Right renal cortex interstitium (tissue), 3 donors: ENCODE measurements at regions not wholly inside any gene's neighbourhood (a gene's known extent, or its start where the extent isn't known, plus 50 kb on each side); places are given as distances from the start of the nearest gene placed in this dataset.
"Not testable (repeated sequence)": the region's sequence is repeated elsewhere in the genome, so short reads cannot be mapped to it uniquely, and the experiment has no call there.

ENCODE experiments used
- DNase-seq, 3 donors: peaks; one replicate each; pipeline ENCODE4 v3.0.0-alpha.2; 2013; ENCODE audit warnings: low read depth in 3 of 3, low spot score in 2 of 3

DNA sequence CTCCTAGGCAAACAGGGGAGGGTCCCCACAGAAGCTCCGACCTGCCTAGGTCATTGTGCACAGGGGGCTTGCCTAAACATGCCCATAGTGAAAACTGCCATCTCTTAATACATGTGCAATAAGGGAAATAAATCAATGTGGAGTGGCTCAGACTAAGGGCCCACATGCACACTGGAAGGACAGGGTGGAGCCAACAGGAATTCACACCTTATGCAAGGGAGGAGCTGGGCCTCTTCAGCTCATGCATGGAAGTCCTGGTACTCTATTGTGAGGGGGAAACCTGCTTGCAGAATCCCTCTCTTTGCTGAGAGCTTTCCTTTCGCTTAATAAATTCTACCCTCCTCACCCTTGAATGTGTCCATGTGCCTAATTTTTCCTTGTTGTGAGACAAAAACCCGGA, 815.8 kb downstream of the EFNA5 start:
- DNase-seq = no peak

DNA sequence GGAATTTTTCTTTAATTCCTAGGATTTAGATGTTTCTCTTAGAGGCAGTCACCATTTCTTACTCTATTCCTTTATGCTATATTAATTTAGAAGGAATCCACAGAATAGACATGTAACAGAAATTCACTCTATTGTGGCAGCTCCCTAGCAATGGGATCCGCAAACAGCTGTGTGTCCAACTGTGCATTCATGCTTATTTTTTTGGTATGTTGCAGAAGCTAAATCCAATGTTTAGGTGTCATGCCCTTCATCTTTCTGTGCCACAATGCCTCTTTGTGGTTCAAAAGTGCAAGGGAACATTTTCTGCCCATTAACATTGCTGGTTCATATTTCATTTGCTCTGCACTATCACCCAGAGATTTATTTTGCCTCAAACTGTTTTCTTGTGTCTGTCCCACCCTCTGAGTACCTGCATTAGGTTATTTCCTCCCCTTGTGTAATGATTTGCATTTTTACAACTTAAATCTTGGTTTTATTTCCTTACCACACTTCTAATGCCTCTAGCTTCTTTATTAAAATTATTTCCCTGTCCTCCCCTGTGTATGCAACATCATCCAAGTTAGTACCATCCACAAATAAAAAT, 816.5 kb downstream of the EFNA5 start:
- no peak for DNase-seq

DNA sequence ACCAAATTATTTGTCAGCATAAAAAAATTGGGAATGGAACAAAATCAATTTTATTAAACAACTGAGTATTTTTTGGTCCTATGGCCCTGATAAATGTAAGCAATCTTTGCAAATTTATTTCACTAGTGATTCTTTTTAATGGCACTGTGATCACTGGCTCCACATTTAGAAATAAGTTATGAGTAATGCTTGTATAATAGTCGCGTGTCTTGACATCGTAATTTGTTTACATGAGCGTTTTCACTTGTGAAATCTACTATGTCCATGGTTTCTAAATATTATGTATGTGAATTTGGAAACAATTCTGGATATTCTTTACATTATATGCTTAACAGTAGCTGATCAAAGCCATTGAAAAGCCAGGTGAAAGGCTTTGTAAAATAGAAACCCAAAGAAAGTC, 817.5 kb downstream of the EFNA5 start:
- DNase-seq = no peak

DNA sequence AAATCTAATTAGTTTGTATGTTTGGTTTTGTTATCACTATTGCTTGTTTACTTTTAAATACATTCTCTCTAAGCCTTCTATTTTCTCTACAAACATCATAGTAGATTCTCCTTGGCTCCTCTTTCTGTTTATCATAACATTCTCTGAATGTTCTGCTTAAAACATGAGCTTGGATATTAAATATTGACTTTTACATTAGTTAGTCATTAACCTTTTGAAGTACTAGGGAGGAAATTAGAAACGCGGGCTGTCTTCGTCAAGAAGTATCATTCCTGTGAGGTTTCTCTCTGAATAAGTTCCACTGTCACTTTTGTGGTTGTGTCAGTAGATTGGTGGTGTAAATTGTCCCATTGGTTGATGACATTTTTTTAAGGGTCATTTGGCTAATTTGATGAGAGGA, 821.5 kb downstream of the EFNA5 start:
- DNase-seq = no peak

DNA sequence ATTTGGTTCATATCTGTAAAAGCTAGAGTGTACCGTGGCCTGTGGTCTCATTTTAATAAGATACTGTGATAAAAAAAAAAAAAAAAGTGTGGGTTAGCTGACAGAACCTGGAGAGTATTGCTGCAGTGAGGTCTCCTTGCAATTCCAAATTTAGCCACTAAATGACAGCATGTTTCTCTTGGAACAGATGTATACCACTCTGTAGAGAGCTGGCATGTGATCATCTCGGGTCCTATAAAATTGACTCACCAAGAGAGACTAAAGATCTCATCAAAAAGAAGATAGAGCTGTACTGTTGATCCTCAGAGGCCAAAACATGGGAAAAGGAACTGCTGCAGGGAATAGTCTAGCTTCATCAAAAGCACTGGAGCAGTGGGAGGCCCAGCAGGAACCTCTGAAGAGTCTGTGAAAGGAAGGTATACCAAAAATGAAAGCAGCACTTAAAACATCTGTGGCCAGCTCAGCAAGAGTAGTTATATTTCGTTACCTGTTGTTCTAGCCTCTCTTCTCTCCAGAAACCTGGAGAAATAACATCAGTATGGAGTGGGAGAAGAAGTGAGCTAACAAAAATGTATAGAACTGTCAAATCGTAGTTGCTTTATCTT, 826.8 kb downstream of the EFNA5 start:
- no peak for DNase-seq

DNA sequence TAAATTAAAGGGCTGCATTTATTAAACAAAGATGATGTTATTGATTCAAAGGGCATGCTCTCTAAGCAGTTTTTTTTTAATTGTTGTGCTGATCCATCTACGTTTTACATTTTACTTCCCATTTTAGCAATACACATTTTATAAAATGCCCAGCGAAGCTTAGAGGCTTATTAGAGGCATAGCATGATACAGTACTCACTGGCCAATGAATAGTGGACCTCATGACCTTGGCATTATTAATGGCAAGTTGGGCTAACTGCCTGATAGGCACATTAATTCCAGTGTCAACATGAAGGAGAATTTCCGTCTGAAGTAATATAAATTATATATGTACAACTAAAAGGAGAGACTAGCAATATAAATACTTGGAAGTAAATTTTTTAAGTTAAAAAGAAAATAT, 837.2 kb downstream of the EFNA5 start:
- DNase-seq = no peak

DNA sequence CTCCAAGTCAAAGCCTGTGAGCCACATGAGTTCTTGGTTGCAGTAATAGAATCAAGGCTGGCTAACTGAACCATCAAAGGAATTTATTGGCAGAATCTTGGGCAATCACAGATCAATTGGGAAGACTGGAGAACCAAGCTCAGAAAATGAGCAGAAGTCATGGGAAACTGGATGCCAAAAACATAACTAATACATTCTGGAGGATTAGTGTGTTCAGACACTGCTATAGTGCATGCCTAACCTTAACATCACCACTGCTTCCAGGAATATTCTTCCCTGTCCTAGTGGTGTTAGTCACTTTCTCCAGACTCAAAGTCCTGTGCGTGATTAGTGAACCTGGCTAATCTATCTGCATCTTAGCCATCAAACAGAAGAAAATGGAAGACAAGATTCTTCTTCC, 843.7 kb downstream of the EFNA5 start:
- DNase-seq = no peak

DNA sequence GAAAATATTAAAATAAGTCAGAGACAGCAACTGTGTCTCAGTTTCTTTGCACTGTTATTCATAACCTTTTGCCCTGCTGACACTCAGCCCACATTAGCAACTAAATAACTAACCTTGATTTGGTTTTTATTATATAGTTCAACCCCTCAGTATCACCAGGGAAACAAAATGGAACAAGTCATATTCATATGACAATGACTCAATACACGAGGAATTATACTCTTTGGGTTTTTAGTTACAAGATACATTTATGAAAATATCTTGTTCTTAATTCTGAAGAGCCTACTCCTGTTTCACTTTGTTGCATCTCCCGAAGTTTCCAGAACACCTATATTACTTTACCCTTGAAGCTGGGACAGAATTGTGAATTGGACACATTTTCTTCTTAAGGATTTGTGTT, 845.4 kb downstream of the EFNA5 start:
- no peak for DNase-seq

DNA sequence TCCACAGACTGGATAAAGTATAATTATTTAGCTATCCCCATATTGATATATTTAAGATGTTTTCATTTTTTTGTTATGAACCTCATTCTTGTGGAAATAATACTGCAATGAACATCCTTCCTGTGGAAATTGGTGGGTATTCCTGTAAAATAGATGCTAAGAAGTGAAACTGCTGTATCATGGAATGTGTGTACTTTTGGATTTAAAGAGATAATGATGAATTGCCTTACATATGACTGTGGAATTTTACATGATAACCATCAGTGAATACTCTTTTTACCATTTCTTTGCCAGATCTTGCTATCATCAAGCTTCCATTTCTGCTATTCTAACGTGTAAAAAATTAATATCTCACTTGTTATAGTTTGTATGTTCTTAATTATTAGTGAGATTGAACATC, 847.9 kb downstream of the EFNA5 start:
- DNase-seq = no peak

DNA sequence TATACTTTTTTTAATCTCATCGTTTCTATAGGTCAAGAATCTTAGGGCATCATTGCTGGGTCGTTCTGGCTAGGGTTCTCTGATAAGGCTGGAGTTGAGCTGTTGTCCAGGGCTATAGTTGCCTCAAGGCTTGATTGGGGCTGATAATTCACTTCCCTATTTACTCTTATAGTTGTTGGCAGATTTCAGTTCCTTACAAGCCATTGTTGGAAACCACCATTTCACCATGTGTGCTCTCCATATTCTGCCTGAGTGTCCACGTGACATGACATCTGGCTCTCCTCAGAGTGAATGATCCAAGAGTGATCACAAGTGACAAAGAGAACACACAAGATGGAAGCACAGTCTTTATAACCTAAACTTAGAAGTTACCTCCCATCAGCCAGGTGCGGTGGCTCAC, 852.2 kb downstream of the EFNA5 start:
- no peak for DNase-seq

DNA sequence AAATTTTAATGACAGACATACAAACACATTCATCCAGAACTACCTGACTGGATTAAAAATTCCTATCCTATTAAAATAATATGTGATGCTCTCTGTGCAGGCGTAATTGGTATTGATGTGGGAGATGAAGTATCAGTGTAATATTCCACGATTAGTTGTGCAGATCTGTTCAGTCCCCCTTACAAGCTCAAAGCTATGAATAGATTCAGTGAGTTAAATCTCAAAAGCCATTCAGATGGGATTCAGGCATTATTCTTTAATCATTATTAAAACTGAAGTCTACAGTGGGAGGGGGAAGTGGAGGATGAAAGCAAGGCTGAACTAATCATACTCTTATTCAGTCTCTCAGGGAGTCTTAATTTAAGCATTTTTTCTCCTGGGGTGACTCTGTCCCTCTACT, 855.8 kb downstream of the EFNA5 start:
- no peak for DNase-seq

DNA sequence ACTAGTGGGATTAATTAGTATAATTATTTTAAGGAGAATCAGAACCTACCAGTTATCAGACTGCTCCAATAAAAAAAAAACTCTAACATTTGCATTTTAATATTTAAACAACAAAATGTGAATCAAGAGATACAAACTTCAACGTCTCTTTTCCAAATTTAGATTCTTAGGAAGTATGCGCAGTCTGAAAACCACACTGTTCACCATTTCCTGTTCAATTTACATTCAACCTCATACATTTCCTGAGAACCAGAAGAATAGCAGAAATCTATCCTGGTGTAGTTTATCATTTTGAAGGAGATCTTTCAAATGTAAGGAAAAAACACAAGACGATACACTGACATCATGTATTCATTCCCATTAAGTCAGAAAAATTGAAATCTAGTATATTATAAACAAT, 869.2 kb downstream of the EFNA5 start:
- DNase-seq = no peak

DNA sequence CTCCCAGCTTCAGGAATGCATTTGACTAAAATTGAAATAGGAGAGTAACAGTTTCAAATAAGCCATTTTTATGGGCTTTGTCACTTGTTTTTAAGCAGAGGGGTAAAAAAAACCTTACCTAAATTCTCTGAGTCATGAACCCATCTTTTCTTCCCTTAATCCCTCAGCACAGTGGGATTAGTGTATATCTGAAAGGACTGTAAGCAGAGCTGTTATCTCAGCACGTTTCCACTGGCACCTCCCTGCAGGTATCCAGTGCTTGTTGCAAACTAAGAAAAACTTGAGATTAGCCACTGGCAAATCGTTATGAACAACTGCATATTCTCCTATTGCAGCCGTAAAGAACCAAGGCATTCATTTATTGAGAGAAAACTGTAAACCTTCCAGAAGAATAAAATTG, 872.7 kb downstream of the EFNA5 start:
- DNase-seq = no peak

DNA sequence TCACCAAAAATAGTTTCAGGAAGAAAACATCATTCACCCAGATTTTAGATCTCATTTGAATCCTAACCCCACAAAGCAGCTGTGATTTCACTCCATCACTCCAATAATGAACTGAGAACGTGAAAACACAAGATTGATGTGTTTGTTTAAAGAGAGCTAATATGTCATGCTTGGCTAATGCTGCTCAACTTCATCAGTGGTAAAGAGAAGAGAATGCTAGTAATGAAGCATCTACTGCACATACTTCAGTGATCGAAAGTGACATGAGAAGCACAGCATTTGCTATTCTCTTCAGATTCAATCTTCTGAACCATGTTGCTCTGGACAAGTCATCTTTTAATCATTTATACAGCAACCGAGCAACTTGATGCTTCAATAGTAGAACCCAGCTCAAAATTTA, 874.7 kb downstream of the EFNA5 start:
- DNase-seq = peak in 1 of 3 donors; percentile 1

DNA sequence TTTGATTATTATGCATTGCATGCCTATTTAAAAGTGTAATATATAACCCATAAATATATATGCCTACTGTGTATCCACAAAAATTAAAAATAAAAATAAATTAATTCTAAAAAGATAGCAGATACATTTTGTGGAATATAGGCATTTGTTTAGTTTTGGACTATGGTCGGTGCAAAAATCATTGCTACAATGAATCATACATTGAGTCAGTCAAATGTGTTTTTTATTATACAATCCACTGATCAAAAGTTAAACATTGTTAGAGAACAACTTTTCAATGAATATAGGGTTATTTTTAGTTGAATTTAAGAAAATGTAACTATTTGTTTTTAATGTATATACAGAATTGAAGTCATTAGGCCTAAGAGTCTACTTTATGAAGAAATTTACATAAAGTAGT, 885.9 kb downstream of the EFNA5 start:
- DNase-seq = no peak

DNA sequence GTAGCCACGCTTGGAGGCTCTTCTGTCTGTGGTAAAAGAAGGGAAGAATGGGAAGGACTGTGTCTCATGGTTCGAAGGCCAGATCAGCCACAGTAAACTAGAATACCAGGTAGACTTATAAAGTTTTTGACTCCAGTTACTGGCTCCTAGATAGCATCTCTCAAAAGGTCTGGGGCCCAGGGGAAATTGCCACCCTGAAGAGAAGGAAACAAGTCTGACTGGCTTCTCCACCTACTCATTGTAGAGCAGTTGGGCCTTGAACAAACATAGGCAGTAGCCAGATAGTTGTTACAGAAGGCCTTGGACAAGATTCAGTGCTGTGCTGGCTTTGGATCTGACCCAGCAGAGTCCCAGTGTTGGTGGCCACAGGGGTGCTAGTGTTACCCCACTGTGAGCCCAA, 890.4 kb downstream of the EFNA5 start:
- no peak for DNase-seq

DNA sequence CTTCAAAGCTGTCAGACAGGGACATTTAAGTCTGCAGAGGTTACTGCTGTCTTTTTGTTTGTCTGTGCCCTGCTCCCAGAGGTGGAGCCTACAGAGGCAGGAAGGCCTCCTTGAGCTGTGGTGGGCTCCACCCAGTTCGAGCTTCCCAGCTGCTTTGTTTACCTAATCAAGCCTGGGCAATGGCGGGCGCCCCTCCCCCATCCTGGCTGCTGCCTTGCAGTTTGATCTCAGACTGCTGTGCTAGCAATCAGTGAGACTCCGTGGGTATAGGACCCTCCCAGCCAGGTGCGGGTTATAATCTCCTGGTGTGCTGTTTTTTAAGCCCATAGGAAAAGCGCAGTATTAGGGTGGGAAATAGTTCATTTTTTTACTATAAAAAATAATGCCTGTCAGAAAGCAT, 894.2 kb downstream of the EFNA5 start:
- not testable (repeated sequence) for DNase-seq

DNA sequence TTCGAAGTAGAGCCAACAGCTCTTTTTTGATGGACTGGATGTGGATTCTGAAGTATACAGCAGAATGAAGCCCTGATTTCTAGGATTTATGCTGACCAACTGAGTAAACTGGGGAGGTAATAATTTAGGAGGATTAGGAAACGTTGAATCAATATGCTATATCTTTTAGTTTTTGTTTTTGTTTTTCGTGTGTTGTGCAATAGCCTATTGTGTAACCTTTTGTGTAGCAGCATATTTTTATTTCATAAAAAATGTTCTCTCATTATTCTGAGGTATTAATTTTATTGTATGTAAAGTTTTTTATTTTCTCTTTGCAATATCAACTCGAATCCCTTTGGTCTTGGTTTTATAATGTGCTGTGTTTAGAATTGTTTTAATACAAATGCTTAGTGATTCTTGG, 902.3 kb downstream of the EFNA5 start:
- no peak for DNase-seq

DNA sequence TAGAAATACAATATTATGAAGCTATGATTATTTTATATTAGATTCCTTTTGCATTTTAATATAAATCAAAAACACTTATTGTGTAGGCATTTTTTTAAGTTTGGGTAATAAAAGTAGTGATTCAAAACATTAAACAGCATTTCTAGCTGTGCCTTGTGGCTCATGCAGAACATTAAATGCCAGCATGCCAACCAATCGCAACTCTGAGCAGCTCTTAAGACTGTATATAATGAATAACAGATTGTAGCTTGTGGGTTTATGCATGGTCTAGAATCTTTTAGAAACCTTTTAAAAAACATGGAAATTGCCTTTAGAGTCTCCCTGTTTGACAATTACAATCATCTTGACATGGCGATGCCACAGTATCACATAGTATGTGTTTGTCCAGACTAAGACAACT, 903.8 kb downstream of the EFNA5 start:
- DNase-seq = no peak

DNA sequence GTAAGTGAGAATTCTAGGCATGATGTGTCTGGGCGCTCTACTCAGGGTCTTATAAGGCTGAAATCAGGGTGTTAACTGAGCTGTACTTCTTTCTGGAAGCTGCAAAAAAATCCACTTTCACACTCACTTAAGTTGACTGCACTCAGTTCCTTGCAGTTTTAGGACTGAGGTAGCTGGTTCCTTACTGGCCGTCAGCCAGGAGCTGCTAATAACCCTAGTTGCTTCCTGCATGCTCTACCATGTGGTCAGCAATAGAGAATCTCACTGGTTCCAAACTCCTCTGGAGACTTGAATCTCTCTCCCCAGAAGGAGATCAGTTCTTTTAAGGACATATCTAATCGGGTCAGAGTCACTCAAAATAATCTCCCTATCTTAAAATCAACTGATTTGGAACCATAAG, 911.2 kb downstream of the EFNA5 start:
- no peak for DNase-seq

DNA sequence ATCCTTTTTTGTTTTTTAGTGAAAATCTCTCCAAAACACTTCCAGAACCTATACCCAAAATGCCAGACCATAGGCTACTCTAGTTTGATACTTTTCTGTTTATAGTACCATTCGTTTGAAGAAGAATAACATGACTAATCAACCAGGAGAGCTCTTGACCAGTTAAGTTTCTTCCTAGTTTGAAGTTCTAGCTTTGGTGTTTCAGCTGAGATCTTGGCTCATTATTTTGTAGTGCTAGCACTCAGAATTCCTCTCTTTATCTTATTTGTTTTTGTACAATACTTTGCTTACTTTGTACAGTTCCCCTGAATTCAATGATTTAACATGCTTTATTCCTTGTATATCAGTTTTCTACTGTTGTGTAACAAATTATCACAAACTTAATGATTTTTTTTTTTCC, 911.6 kb downstream of the EFNA5 start:
- no peak for DNase-seq

DNA sequence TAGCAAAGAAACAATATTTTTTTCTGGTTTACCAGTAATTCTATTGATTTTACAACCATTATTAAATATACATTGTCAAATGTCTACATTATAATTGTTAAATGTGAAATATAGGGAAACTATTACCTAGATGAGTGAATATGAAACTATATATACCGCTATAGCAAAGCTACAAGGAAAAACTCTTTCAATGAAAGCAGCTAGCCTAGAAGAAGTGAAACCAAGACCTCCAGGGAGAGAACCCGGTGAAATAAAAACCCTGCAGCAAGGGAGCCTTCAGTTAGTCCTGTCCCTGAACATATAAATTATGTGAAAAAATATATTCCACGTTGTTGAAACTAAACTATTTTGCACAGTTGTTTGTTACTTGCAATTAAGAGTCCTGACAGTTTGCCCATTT, 913.1 kb downstream of the EFNA5 start:
- no peak for DNase-seq

DNA sequence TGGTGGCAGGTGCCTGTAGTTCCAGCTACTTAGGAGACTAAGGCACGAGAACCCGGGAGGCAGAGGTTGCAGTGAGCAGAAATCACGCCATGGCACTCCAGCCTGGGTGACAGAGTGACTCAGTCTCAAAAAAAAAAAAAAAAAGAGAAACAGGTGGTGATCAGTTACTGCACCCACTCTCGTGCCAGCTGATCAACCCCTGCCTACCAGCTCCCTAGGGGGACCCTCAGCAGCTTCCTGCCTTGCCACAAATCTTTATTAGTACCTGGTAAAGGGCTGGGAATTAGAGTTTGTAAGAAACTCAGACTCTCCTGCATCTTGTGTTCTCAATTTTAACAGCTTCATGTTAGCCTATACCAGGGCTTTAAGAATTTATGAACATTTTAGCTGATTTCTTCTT, 914.9 kb downstream of the EFNA5 start:
- no peak for DNase-seq
